ENCODE measurements at regions not wholly inside any gene's neighbourhood (a gene's known extent, or its start where the extent isn't known, plus 50 kb on each side); places are given as distances from the start of the nearest gene placed in this dataset.

- DNase-seq (ENCODE audit: low read depth), result no peak
- TF ChIP-seq MAX (IDR thresholded peaks at IDR 0.05; ENCODE audit: low read depth, low read length) (no peak), MYC (IDR thresholded peaks at IDR 0.05; ENCODE audit: low read depth, low read length) (no peak), POLR2A (IDR thresholded peaks at IDR 0.05; ENCODE audit: extremely low read depth, insufficient read length) (no peak), CTCF (IDR thresholded peaks at IDR 0.05; ENCODE audit: low read depth, low read length) (no peak)
- H3K4me3 ChIP-seq (ENCODE audit: low read depth, low read length), result no peak overlapping the region
These were observed 241.6 kb downstream of the CALCRL start for GRCh38 chr2:187206471-187206870.

GRCh38 chr2:187206071-187206470 is 242.0 kb downstream of the CALCRL start:
- TF ChIP-seq MAX (IDR thresholded peaks at IDR 0.05; ENCODE audit: low read depth, low read length), result no peak
- no peak for TF ChIP-seq POLR2A (IDR thresholded peaks at IDR 0.05; ENCODE audit: extremely low read depth, insufficient read length)
- no peak for TF ChIP-seq CTCF (IDR thresholded peaks at IDR 0.05; ENCODE audit: low read depth, low read length)
- TF ChIP-seq MYC (IDR thresholded peaks at IDR 0.05; ENCODE audit: low read depth, low read length), result no peak
- H3K4me3 ChIP-seq (ENCODE audit: low read depth, low read length), result no peak overlapping the region
- DNase-seq (ENCODE audit: low read depth), result no peak

GRCh38 chr2:187198136-187198535 is 249.9 kb downstream of the CALCRL start:
- no peak for DNase-seq (ENCODE audit: low read depth)
- H3K4me3 ChIP-seq (ENCODE audit: low read depth, low read length), result no peak overlapping the region
- TF ChIP-seq MAX (IDR thresholded peaks at IDR 0.05; ENCODE audit: low read depth, low read length) (no peak), CTCF (IDR thresholded peaks at IDR 0.05; ENCODE audit: low read depth, low read length) (no peak), MYC (IDR thresholded peaks at IDR 0.05; ENCODE audit: low read depth, low read length) (no peak), POLR2A (IDR thresholded peaks at IDR 0.05; ENCODE audit: extremely low read depth, insufficient read length) (no peak)

GRCh38 chr2:187194049-187194448 is 254.0 kb downstream of the CALCRL start:
- no peak overlapping the region for H3K4me3 ChIP-seq (ENCODE audit: low read depth, low read length)
- DNase-seq (ENCODE audit: low read depth), result no peak
- TF ChIP-seq POLR2A (IDR thresholded peaks at IDR 0.05; ENCODE audit: extremely low read depth, insufficient read length) (no peak), CTCF (IDR thresholded peaks at IDR 0.05; ENCODE audit: low read depth, low read length) (no peak), MAX (IDR thresholded peaks at IDR 0.05; ENCODE audit: low read depth, low read length) (no peak), MYC (IDR thresholded peaks at IDR 0.05; ENCODE audit: low read depth, low read length) (no peak)

- TF ChIP-seq POLR2A (IDR thresholded peaks at IDR 0.05; ENCODE audit: extremely low read depth, insufficient read length), result no peak
- TF ChIP-seq MAX (IDR thresholded peaks at IDR 0.05; ENCODE audit: low read depth, low read length), result no peak
- DNase-seq (ENCODE audit: low read depth), result no peak
- no peak overlapping the region for H3K4me3 ChIP-seq (ENCODE audit: low read depth, low read length)
These were observed 259.0 kb downstream of the CALCRL start for GRCh38 chr2:187188783-187189631.

GRCh38 chr2:187187519-187187918 is 260.5 kb downstream of the CALCRL start:
- TF ChIP-seq POLR2A (IDR thresholded peaks at IDR 0.05; ENCODE audit: extremely low read depth, insufficient read length), result no peak
- no peak for TF ChIP-seq MAX (IDR thresholded peaks at IDR 0.05; ENCODE audit: low read depth, low read length)
- no peak for TF ChIP-seq CTCF (IDR thresholded peaks at IDR 0.05; ENCODE audit: low read depth, low read length)
- no peak for TF ChIP-seq MYC (IDR thresholded peaks at IDR 0.05; ENCODE audit: low read depth, low read length)
- DNase-seq (ENCODE audit: low read depth), result no peak
- no peak overlapping the region for H3K4me3 ChIP-seq (ENCODE audit: low read depth, low read length)

All from NB4 (cell line).